Testis (tissue), 2 donors: ENCODE measurements at regions not wholly inside any gene's neighbourhood (a gene's known extent, or its start where the extent isn't known, plus 50 kb on each side); places are given as distances from the start of the nearest gene placed in this dataset.

ENCODE experiments used
- CTCF ChIP-seq, 3 experiments: fragments of 450-650 bp in 2 of 3; fragments of 200-600 bp in 1 of 3; sonication (generic) in 1 of 3; IDR thresholded peaks; one replicate each; pipeline ENCODE4 v1.5.1; 2016 to 2019; ENCODE audit warnings: antibody characterized with exemption in 3 of 3, mild to moderate bottlenecking in 2 of 3, moderate library complexity in 1 of 3
- POLR2A ChIP-seq: fragments of 450-650 bp; IDR thresholded peaks from one replicate; pipeline ENCODE4 v1.6.1; 2017; ENCODE audit warnings: antibody characterized with exemption, mild to moderate bottlenecking, moderate library complexity

DNA sequence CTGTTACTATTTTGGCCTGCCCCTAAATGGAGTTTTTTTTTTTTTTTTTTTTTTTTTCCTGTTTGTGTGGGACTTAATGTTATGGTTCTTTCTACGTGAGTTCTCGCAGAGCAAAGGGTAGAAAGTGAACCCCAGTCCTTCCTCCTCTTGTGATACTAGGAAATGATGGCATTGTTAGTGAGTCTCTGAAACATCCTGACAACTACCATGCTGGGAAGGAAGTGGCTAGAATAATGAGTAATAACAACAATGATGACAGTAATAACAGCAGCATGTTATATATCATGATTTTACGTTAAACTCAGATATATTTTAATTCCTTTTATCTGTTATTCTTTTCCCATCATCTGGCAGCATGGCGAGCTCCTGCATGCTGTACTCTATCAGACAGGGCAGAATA is 216.2 kb upstream of the LINC00305 start:
- TF ChIP-seq CTCF (IDR thresholded peaks at IDR 0.05) (no peak), POLR2A (no peak)
